HG03066 (cell line): ENCODE measurements at regions not wholly inside any gene's neighbourhood (a gene's known extent, or its start where the extent isn't known, plus 50 kb on each side); places are given as distances from the start of the nearest gene placed in this dataset.
"Not testable (repeated sequence)": the region's sequence is repeated elsewhere in the genome, so short reads cannot be mapped to it uniquely, and the experiment has no call there.

Source experiments
- ATAC-seq: cut with Tn5 transposase; IDR thresholded peaks from one replicate; pipeline ENCODE4 v1.9.1; 2021; ENCODE audit warnings: low read depth; ENCODE audit not compliant: unreplicated experiment

GRCh38 chr3:117837391-117837790 is 1127.8 kb downstream of the TUSC7 start:
- no peak for ATAC-seq

- no peak for ATAC-seq
These were observed 1132.5 kb downstream of the TUSC7 start for GRCh38 chr3:117842086-117842485.

- ATAC-seq = no peak
These were observed 1133.8 kb downstream of the TUSC7 start for GRCh38 chr3:117843356-117843755.

DNA sequence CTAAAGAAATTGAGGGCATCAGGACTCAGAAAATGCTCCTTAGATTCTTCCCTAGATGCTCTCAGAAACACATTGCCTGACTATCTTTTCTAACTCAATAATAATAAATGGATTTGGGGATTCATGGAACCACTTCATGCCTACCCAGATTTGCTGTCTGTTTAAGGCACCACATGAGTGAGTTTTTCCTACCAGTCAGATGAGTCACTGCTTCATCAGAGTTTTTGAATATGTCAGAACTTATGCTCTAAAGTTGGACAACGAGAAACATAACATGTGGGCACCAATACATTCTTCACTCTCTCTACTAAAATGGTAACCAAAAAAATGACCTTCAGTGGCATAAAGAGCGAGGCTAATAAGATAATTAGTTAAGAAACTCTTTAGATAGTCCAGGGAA is 1135.1 kb downstream of the TUSC7 start:
- ATAC-seq = no peak

- ATAC-seq = no peak
These were observed 1136.7 kb downstream of the TUSC7 start for GRCh38 chr3:117846238-117846637.

DNA sequence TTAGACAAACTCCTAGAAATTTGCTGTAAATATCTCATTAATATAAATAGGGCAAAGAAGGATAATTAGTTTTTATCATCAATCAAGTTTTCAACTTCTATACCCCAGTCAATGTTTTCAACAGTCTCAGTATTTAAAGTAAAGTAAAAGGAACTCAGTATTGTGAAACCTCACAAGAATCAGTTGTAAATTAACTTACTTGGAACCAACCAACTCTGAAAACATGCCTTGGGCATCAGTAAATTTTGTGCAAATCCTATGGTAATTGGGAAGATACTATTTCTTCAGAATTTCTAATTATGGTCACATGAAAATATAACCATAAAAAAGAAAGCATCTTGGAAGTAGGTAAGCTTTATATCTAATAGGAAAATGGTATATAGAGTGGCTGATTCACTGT is 1139.0 kb downstream of the TUSC7 start:
- ATAC-seq = no peak

DNA sequence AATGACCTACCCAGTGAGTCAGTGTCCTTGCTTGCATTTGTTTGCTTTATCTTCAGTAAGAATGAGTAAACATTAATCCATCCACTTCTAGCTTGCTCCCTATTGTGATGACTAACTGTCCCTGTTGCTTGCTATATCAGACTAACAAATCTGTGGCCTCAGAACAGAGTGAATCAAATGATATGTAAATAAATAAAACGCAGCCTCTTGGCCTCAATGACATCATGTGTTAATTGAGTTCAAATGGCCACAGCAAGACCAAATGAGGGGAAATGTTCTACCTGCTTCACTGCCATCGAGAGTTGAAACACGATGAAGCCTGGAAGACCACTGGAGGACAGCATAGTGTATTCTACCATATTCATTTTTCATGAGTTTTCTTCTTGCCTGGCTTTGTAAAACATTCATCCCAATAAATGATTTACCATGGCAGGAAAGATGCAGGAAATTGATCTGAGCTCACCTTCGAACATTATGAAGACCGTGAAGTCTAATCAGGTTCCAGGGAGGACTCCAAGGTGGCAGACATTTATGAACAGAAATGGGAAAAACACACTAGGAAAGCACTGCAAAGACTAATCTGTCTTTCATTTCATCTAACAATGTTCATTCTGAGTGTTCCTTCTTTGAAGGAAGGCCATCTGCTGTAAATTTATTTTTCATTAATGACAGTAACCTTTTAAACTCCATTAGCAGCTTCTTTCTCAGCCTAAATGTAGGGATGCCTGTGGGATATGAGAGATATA is 1144.5 kb downstream of the TUSC7 start:
- ATAC-seq = no peak

GRCh38 chr3:117856354-117856753 is 1146.8 kb downstream of the TUSC7 start:
- no peak for ATAC-seq

DNA sequence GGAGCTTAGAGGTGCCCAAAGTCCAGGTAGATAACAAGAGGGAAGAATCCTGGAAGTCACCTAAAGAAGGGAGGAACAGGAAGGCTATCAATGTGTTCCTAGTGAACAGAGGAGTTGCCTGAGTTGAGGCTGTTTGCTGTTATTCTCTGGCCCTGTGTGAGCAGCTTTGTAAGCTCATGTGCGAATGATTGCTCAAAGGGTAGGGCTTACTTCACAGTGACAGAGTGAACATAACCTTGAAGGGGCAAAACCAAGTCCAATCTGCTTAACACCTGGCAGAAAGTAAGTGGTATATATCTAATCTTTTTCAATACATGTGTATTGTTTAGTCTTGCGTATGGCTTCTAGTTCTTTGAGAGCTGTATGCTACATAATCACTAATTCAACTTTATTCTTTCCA is 1153.6 kb downstream of the TUSC7 start:
- no peak for ATAC-seq

DNA sequence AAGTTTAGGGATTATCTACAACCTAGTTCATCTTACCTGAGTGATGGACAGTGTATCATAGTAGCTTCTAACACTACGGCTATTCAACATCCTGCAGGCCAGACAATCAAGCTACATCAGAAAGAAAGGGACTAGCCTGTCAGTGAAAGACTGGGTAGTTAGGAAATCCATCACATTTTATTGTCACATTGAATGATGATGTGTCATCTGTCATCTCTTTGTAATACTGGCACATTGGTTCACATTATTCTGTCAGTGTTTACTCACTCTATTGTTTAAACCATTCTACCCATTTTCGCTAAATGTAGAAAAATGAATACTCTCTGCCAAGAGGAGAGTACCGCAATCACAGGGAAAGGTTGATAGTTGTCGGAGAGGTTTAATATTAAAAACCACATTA is 1155.8 kb downstream of the TUSC7 start:
- no peak for ATAC-seq

DNA sequence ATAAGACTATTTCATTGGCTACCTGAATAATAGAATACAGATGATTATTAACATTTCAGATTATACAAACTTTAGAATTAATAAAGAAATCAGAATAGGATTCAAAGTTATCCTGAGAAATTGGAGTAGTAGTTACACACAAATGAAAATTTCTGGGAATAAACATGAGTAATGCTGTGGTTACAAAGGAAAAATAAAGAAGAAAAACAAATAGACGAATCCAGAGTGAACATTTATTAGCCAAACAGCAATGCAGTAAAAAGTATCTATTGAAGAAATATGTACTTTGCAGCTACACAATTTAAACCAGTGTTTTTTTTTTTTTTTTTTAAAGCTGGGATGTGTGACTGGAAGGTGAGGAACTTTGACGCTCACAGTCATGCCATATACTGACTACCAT is 1159.2 kb downstream of the TUSC7 start:
- ATAC-seq = no peak

- no peak for ATAC-seq
These were observed 1162.4 kb downstream of the TUSC7 start for GRCh38 chr3:117871934-117872333.

DNA sequence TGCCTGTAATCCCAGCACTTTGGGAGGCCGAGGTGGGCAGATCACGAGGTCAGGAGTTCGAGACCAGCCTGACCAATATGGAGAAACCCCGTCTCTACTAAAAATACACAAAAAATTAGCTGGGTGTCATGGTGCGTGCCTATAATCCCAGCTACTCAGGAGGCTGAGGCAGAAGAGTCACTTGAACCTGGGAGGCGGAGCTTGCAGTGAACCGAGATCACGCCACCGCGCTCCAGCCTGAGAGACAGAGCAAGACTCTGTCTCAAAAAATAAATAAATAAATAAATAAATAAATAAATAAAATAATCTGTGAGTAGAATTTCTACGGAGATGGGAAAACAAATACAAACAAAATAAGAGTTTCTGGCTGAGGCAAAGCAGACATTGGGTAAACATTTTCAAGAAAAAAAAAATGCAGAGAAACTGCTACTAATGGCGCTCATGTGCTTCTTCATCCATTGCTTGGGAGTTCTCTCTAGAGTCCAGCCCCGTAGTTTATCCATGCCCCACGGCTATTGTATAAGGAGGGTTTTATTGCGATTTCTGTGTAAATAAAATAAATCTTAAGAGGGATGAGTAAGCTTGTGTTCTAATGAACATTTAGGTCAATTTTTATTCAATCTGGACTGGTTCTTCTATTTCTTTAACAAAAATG is 1161.9 kb downstream of the IGSF11 start:
- ATAC-seq = not testable (repeated sequence)

GRCh38 chr3:117873249-117873600 is 1161.4 kb downstream of the IGSF11 start:
- no peak for ATAC-seq

DNA sequence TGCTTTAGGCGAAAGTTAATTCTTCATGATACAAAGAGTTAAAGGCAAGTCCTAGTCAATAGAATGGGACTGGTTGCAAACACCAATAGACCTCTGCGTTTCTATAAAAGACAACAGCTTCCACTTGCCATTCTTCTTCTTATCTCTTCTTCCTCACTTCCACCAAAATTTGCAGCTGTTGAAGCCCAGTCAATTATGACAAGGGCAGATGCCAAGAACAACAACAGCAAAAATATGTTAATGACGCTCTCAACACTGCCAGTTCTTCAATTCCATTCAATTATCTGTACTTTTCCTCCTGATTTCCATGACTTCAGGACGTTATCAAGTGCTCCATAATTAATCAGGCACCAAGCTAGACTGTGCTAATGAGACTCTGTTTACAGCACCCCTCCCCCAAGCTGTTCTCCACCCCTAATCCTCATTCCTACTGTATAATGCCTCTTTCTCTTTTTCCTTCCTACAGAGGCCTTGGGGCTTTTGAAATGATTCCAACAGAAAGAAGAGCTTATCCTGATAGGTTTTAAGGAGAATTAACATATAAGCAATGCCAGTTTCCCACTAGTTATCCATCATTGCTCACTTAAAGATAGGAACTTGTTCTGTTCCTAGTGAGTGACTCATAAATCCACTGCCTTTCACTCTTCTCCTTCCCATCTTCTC is 1160.5 kb downstream of the IGSF11 start:
- no peak for ATAC-seq

DNA sequence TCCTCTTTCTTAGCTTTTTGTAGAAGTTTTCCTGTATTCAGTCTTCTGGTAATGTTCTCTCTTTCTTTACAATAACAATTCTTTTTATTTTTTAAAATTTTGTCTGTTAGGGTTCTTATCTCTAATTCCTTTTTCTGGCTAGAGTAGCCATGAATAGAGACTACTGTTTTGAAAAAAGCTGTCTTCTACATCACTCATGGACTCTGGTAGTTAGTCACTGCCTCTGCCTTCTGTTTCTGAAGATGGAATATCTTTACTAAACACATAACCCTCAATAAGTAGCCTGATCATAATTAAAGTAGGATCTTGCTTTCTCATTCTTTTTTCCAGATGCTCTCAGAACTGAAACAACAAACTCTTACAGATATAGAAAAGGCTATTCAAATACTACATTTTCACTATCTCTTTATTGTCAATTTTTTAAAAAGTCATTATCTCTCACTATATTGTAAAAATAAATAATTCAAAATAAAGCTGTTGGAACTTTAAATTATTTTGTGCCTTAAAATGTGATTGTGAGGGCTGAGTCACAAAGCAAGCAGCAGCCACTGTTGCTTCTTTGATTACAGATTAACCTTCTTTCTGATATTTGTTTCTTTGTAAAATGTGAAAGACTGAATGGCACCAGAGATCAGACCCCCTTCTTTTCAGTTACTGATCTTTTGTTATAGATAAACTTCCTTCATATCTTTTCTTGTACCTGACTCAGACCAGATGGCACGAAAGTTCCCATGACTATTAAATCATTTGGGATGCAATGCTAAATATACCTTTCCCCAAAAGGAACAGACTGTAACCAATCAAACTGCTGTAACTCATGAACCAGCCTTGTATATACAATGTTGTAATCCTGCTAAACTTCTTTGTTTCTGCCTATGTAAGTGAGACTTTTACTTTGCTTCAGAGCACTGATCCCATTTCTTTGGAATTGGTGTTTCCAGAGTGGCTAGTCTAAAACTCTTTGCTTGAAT is 1159.5 kb downstream of the IGSF11 start:
- ATAC-seq = no peak

DNA sequence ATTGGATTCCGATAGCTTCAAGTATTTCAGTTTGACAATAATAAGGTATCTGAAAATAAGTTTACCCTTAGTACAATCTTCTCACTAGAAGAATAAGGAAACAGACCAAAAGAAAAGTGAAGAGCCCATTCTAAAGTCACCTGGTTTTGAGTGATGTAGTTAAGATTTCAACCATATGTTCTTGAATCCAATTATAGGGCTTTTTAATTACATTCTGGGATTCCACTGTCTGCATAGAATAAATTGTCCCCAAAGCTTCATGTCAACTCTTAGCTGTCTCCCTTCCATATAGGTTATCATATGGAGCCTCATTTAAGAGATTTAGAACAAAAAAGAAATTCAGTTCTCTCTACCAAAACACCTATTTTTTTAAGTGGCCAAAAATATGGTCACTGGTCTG is 1158.8 kb downstream of the IGSF11 start:
- no peak for ATAC-seq

DNA sequence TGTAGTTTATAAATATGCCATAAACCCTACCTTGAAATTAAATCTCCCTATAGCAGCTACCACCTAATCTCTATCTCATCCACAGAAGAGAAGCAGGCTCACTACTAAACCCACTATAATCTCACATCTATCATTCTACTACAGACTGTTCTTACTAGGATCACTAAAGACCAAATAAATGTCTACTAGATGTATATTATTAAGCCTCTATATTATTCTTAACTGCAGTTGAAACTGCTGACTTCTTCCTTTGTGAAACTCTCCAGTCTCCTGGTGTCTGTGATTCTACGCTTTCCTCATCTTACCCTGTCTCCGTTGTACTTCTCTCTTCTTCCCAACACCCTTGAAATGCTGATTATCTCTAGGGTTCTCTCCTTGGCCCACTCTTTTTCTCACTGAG is 1154.0 kb downstream of the IGSF11 start:
- no peak for ATAC-seq

- ATAC-seq = no peak
These were observed 1153.4 kb downstream of the IGSF11 start for GRCh38 chr3:117881210-117881609.

GRCh38 chr3:117885011-117885441 is 1149.6 kb downstream of the IGSF11 start:
- ATAC-seq = no peak

GRCh38 chr3:117886147-117886546 is 1148.5 kb downstream of the IGSF11 start:
- ATAC-seq = no peak
